Heart right ventricle (tissue), 16 donors: ENCODE measurements at regions not wholly inside any gene's neighbourhood (a gene's known extent, or its start where the extent isn't known, plus 50 kb on each side); places are given as distances from the start of the nearest gene placed in this dataset.

Experiments
- ATAC-seq, 8 donors: fragments of 200-7000 bp; cut with Tn5 transposase; one replicate each; pipeline ENCODE4 v1.9.1; 2020; ENCODE audit warnings: mild to moderate bottlenecking in 8 of 8, moderate library complexity in 8 of 8, moderate number of reproducible peaks in 1 of 8
- DNase-seq, 2 donors: peaks; one replicate each; pipeline ENCODE4 v3.0.0-alpha.2; 2020
- H3K27ac ChIP-seq, 10 donors: fragments of 200-600 bp; sonication (generic) in 2 of 10; one replicate each; pipeline versions ENCODE4 v1.5.0 to v1.8.0; 2020 to 2022; ENCODE audit warnings: mild to moderate bottlenecking in 3 of 10
- H3K27me3 ChIP-seq, 7 donors: fragments of 200-600 bp; one replicate each; pipeline ENCODE4 v1.8.0; 2021 to 2022; ENCODE audit warnings: mild to moderate bottlenecking in 2 of 7
- H3K36me3 ChIP-seq, 9 donors: fragments of 200-600 bp; sonication (generic) in 1 of 9; one replicate each; pipeline versions ENCODE4 v1.5.0 to v1.8.0; 2020 to 2022; ENCODE audit warnings: mild to moderate bottlenecking in 2 of 9
- H3K4me1 ChIP-seq, 9 donors: fragments of 200-600 bp; sonication (generic) in 1 of 9; one replicate each; pipeline versions ENCODE4 v1.5.0 to v1.8.0; 2020 to 2022; ENCODE audit warnings: mild to moderate bottlenecking in 4 of 9
- H3K4me3 ChIP-seq, 10 donors: fragments of 200-600 bp; sonication (generic) in 2 of 10; one replicate each; pipeline versions ENCODE4 v1.5.0 to v1.8.0; 2020 to 2022; ENCODE audit warnings: mild to moderate bottlenecking in 7 of 10, moderate library complexity in 2 of 10
- H3K9me3 ChIP-seq, 11 donors: fragments of 200-600 bp in 10 of 11; sonication (generic) in 2 of 11; one replicate each; pipeline versions ENCODE4 v1.5.0 to v1.8.0; 2013 to 2022; ENCODE audit warnings: mild to moderate bottlenecking in 2 of 11, control low read depth in 1 of 11, moderate library complexity in 1 of 11
- CTCF ChIP-seq, 9 donors: fragments of 200-600 bp; sonication (generic) in 2 of 9; IDR thresholded peaks; one replicate each; pipeline versions ENCODE4 v1.5.0 to v1.8.0; 2021 to 2022; ENCODE audit warnings: antibody characterized with exemption in 9 of 9, mild to moderate bottlenecking in 5 of 9, moderate library complexity in 1 of 9
- WGBS, 2 donors: extraction: QIAGEN DNeasy Blood & Tissue Kit; methylation state at CpG; one replicate each; pipeline ENCODE4 v1.1.7; 2013; ENCODE audit warnings: inconsistent platforms in 1 of 2; 5-methylcytosine and 5-hydroxymethylcytosine counted together
- intact Hi-C, 10 donors: fragments of 100-400 bp; cut with DNase I; formaldehyde crosslinking; loops; one replicate each; pipeline versions ENCODE4 v1.11.1 to v1.14.2; 2022
- donor health status: Arrhythmogenic right ventricular cardiomyopathy.
- donor health status: ischemic (EF 13 %, LVEDD 7.1; RV severe dilation, severe dysfunction).
- donor health status: healthy with polysubstance abuse.
- donor health status: DM: no; HTN: yes; CAD: no.
- donor health status: DM: no; HTN: no; CAD: no.
- donor health status: ischemic (EF 25% LVEDD 6.9; RV normal size, moderate dysfunction).
- donor health status: ischemic (EF 25% LVEDD 5.7; RV mildly dilated, moderate dysfunction).
- donor health status: healthy.
- donor health status: DM: yes; HTN: yes; CAD: no.
- donor health status: Ischemic cardiomyopathy.
- donor health status: ischemic (EF 35%, LVEDD 5.7; RV mildly dilated, moderate dysfunction).
- donor health status: nonischemic (EF 11% LVEDD 7.7; RV severe dilation, severe dysfunction).
- donor health status: DM: yes; HTN: yes; CAD: no.
- donor health status: PGD.
- donor health status: ischemic (EF 29% LVEDD 5.4; RV normal size, mild dysfunction).
- donor health status: nonischemic (EF 23%, LVEDD 6.1; RV moderate dilation, normal function).

GRCh38 chr2:22628221-22628620 is 756.8 kb upstream of the KLHL29 start:
- intact Hi-C loops = no loop called here
- H3K36me3 ChIP-seq = no peaks in the 10 kb centered on the region
- TF ChIP-seq CTCF (IDR thresholded peaks at IDR 0.05) = no peak

GRCh38 chr2:22628906-22629305 is 756.1 kb upstream of the KLHL29 start:
- no peak overlapping the region for H3K4me3 ChIP-seq
- no peaks in the 10 kb centered on the region for H3K36me3 ChIP-seq
- TF ChIP-seq CTCF (IDR thresholded peaks at IDR 0.05) = no peak
- ATAC-seq (no peak), DNase-seq (no peak)
- H3K27ac ChIP-seq = no peak overlapping the region
- 80 to 82% methylated on average over 3 of the region's 3 CpGs for WGBS, 2 donors
- intact Hi-C loops = no loop called here
- H3K4me1 ChIP-seq = no peaks in the 10 kb centered on the region
- H3K9me3 ChIP-seq = no peaks in the 10 kb centered on the region
- H3K27me3 ChIP-seq = peaks cover 0 to 18% (median 0%) of the 10 kb centered on the region in 7 donors

More at GRCh38 chr2:22628221-22628620, 756.8 kb upstream of the KLHL29 start:
- Histone ChIP-seq H3K9me3 (no peaks in the 10 kb centered on the region), H3K27me3 (peaks cover 0 to 18% (median 0%) of the 10 kb centered on the region in 7 donors), H3K4me3 (no peak overlapping the region), H3K4me1 (no peaks in the 10 kb centered on the region), H3K27ac (no peak overlapping the region)
- 67 to 68% methylated on average over 2 of the region's 2 CpGs for WGBS, 2 donors
- DNase-seq (no peak), ATAC-seq (no peak)

- no peaks in the 10 kb centered on the region for H3K4me1 ChIP-seq
- H3K36me3 ChIP-seq = no peaks in the 10 kb centered on the region
- 88 to 91% methylated on average over 3 of the region's 3 CpGs for WGBS, 2 donors
- H3K4me3 ChIP-seq = no peak overlapping the region
- H3K27me3 ChIP-seq = no peaks in the 10 kb centered on the region
- no peak for DNase-seq
- ATAC-seq = no peak
- no peak for TF ChIP-seq CTCF (IDR thresholded peaks at IDR 0.05)
- no peaks in the 10 kb centered on the region for H3K9me3 ChIP-seq
- H3K27ac ChIP-seq = no peak overlapping the region
- intact Hi-C loops = no loop called here
Observed at GRCh38 chr2:22634167-22634566, 750.8 kb upstream of the KLHL29 start.

- Histone ChIP-seq H3K36me3 (no peaks in the 10 kb centered on the region), H3K4me3 (no peak overlapping the region), H3K9me3 (peaks cover 0 to 5% (median 0%) of the 10 kb centered on the region in 11 donors), H3K4me1 (no peaks in the 10 kb centered on the region), H3K27ac (no peak overlapping the region), H3K27me3 (no peaks in the 10 kb centered on the region)
- TF ChIP-seq CTCF (IDR thresholded peaks at IDR 0.05) = no peak
- DNase-seq = no peak
- intact Hi-C loops = no loop called here
- ATAC-seq = no peak
- WGBS, 2 donors = 63 to 79% methylated on average over 1 of the region's 1 CpG
Observed at GRCh38 chr2:22656426-22656825, 728.6 kb upstream of the KLHL29 start.
